GM12892 (cell line): ENCODE measurements at regions not wholly inside any gene's neighbourhood (a gene's known extent, or its start where the extent isn't known, plus 50 kb on each side); places are given as distances from the start of the nearest gene placed in this dataset.

Source experiments
- POLR2AphosphoS5 ChIP-seq: IDR thresholded peaks from 2 replicates; pipeline ENCODE4 v1.6.1; 2011; ENCODE audit warnings: low read depth, low read length, control low read depth
- TAF1 ChIP-seq: IDR thresholded peaks from 2 replicates; pipeline ENCODE4 v1.6.1; 2011; ENCODE audit warnings: low read depth, mild to moderate bottlenecking, control low read depth, low read length, borderline replicate concordance

DNA sequence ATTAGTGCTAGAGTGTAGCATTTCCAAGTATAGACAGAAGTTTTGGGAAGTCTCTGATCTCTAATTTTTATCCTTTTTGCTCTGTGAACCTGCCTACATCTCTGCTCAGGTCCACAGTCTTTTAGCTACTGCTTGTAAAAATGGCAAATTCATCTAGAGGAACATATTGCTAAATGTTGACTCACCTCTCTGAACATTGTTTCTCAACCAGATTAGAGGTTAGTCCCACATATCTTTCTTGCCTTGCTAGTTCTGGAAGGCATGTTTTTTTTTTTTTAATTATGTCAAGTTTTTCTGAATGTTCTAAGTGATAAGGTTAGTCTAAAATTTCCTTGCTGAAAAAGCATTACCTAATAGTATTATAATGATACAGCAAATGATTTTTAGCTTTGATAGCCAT is 2889.6 kb upstream of the PCDH20 start:
- TF ChIP-seq TAF1 (no peak), POLR2AphosphoS5 (no peak)
